ENCODE measurements at regions not wholly inside any gene's neighbourhood (a gene's known extent, or its start where the extent isn't known, plus 50 kb on each side); places are given as distances from the start of the nearest gene placed in this dataset.

- no peaks in the 10 kb centered on the region for H3K36me3 ChIP-seq (ENCODE audit: insufficient read depth, low read depth, low read length)
- no peaks in the 10 kb centered on the region for H3K9me3 ChIP-seq (ENCODE audit: insufficient read depth, low read depth, low read length)
- H3K27ac ChIP-seq (ENCODE audit: low read length): no peak overlapping the region
- H3K4me1 ChIP-seq (ENCODE audit: insufficient read depth, low read length): peaks cover 7% of the 10 kb centered on the region; the same call in 1 of the 2 replicates
- H3K9ac ChIP-seq (ENCODE audit: low read depth, low read length): no peak overlapping the region
- no peak overlapping the region for H3K4me3 ChIP-seq (ENCODE audit: low read length)
- H3K27me3 ChIP-seq (ENCODE audit: insufficient read depth, low read length): peaks cover 99% of the 10 kb centered on the region
These were observed 122.5 kb downstream of the TMEM174 start for GRCh38 chr5:73295447-73295846.

- Histone ChIP-seq H3K27me3 (ENCODE audit: insufficient read depth, low read length) (peaks cover 92% of the 10 kb centered on the region), H3K9ac (ENCODE audit: low read depth, low read length) (no peak overlapping the region), H3K4me3 (ENCODE audit: low read length) (no peak overlapping the region), H3K9me3 (ENCODE audit: insufficient read depth, low read depth, low read length) (no peaks in the 10 kb centered on the region), H3K36me3 (ENCODE audit: insufficient read depth, low read depth, low read length) (no peaks in the 10 kb centered on the region), H3K27ac (ENCODE audit: low read length) (no peak overlapping the region), H3K4me1 (ENCODE audit: insufficient read depth, low read length) (peaks cover 14% of the 10 kb centered on the region)
These were observed 119.9 kb downstream of the TMEM174 start for GRCh38 chr5:73292816-73293459.

DNA sequence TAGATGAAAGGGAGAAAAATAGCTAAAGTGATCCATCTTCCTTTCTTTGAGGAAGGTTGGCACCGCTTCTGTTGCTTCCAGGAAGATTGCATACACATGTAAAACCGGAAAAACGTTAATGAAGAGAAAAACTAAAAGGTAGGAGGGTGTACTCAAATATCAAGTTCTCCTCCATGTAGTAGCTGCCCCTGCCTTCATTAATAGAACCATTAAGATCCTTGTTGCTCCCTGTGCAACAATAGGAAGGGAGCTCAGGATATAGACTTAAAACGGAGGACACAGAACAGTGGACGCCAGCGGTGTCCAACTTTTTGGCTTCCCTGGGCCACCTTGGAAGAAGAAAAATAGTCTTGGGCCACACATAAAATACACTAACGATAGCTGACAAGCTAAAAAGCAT lies 118.9 kb downstream of the TMEM174 start:
- Histone ChIP-seq H3K4me3 (ENCODE audit: low read length) (no peak overlapping the region), H3K36me3 (ENCODE audit: insufficient read depth, low read depth, low read length) (no peaks in the 10 kb centered on the region), H3K27me3 (ENCODE audit: insufficient read depth, low read length) (peaks cover 82% of the 10 kb centered on the region), H3K9ac (ENCODE audit: low read depth, low read length) (no peak overlapping the region), H3K27ac (ENCODE audit: low read length) (no peak overlapping the region), H3K9me3 (ENCODE audit: insufficient read depth, low read depth, low read length) (no peaks in the 10 kb centered on the region), H3K4me1 (ENCODE audit: insufficient read depth, low read length) (peaks cover 14% of the 10 kb centered on the region)

GRCh38 chr5:73290242-73290641 lies 117.2 kb downstream of the TMEM174 start:
- peaks cover 66% of the 10 kb centered on the region for H3K27me3 ChIP-seq (ENCODE audit: insufficient read depth, low read length)
- peaks cover 14% of the 10 kb centered on the region for H3K4me1 ChIP-seq (ENCODE audit: insufficient read depth, low read length)
- H3K36me3 ChIP-seq (ENCODE audit: insufficient read depth, low read depth, low read length): no peaks in the 10 kb centered on the region
- H3K4me3 ChIP-seq (ENCODE audit: low read length): no peak overlapping the region
- no peaks in the 10 kb centered on the region for H3K9me3 ChIP-seq (ENCODE audit: insufficient read depth, low read depth, low read length)
- H3K27ac ChIP-seq (ENCODE audit: low read length): no peak overlapping the region
- no peak overlapping the region for H3K9ac ChIP-seq (ENCODE audit: low read depth, low read length)

GRCh38 chr5:73288803-73289720 lies 116.1 kb downstream of the TMEM174 start:
- no peak overlapping the region for H3K9ac ChIP-seq (ENCODE audit: low read depth, low read length)
- no peaks in the 10 kb centered on the region for H3K9me3 ChIP-seq (ENCODE audit: insufficient read depth, low read depth, low read length)
- no peaks in the 10 kb centered on the region for H3K36me3 ChIP-seq (ENCODE audit: insufficient read depth, low read depth, low read length)
- H3K4me3 ChIP-seq (ENCODE audit: low read length): peak overlapping the region; percentile 31
- peaks cover 54% of the 10 kb centered on the region for H3K27me3 ChIP-seq (ENCODE audit: insufficient read depth, low read length)
- H3K4me1 ChIP-seq (ENCODE audit: insufficient read depth, low read length): peaks cover 14% of the 10 kb centered on the region
- no peak overlapping the region for H3K27ac ChIP-seq (ENCODE audit: low read length)

GRCh38 chr5:73286896-73287295 lies 113.9 kb downstream of the TMEM174 start:
- Histone ChIP-seq H3K4me1 (ENCODE audit: insufficient read depth, low read length) (peaks cover 22% of the 10 kb centered on the region), H3K27me3 (ENCODE audit: insufficient read depth, low read length) (peaks cover 33% of the 10 kb centered on the region), H3K36me3 (ENCODE audit: insufficient read depth, low read depth, low read length) (no peaks in the 10 kb centered on the region), H3K27ac (ENCODE audit: low read length) (no peak overlapping the region), H3K9ac (ENCODE audit: low read depth, low read length) (no peak overlapping the region), H3K4me3 (ENCODE audit: low read length) (no peak overlapping the region), H3K9me3 (ENCODE audit: insufficient read depth, low read depth, low read length) (no peaks in the 10 kb centered on the region)

GRCh38 chr5:73284985-73285384 lies 112.0 kb downstream of the TMEM174 start:
- Histone ChIP-seq H3K9me3 (ENCODE audit: insufficient read depth, low read depth, low read length) (no peaks in the 10 kb centered on the region), H3K36me3 (ENCODE audit: insufficient read depth, low read depth, low read length) (no peaks in the 10 kb centered on the region), H3K4me3 (ENCODE audit: low read length) (no peak overlapping the region), H3K27me3 (ENCODE audit: insufficient read depth, low read length) (peaks cover 15% of the 10 kb centered on the region), H3K9ac (ENCODE audit: low read depth, low read length) (no peak overlapping the region), H3K4me1 (ENCODE audit: insufficient read depth, low read length) (peaks cover 27% of the 10 kb centered on the region), H3K27ac (ENCODE audit: low read length) (no peak overlapping the region)

GRCh38 chr5:73284220-73284795 lies 111.3 kb downstream of the TMEM174 start:
- Histone ChIP-seq H3K27me3 (ENCODE audit: insufficient read depth, low read length) (peaks cover 9% of the 10 kb centered on the region), H3K4me3 (ENCODE audit: low read length) (no peak overlapping the region), H3K27ac (ENCODE audit: low read length) (no peak overlapping the region), H3K36me3 (ENCODE audit: insufficient read depth, low read depth, low read length) (no peaks in the 10 kb centered on the region), H3K4me1 (ENCODE audit: insufficient read depth, low read length) (peaks cover 23% of the 10 kb centered on the region), H3K9ac (ENCODE audit: low read depth, low read length) (no peak overlapping the region), H3K9me3 (ENCODE audit: insufficient read depth, low read depth, low read length) (no peaks in the 10 kb centered on the region)

GRCh38 chr5:73282923-73283322 lies 109.9 kb downstream of the TMEM174 start:
- no peaks in the 10 kb centered on the region for H3K27me3 ChIP-seq (ENCODE audit: insufficient read depth, low read length)
- H3K27ac ChIP-seq (ENCODE audit: low read length): no peak overlapping the region
- H3K4me1 ChIP-seq (ENCODE audit: insufficient read depth, low read length): peaks cover 13% of the 10 kb centered on the region; the same call in 1 of the 2 replicates
- H3K36me3 ChIP-seq (ENCODE audit: insufficient read depth, low read depth, low read length): no peaks in the 10 kb centered on the region
- no peaks in the 10 kb centered on the region for H3K9me3 ChIP-seq (ENCODE audit: insufficient read depth, low read depth, low read length)
- no peak overlapping the region for H3K4me3 ChIP-seq (ENCODE audit: low read length)
- no peak overlapping the region for H3K9ac ChIP-seq (ENCODE audit: low read depth, low read length)

- no peaks in the 10 kb centered on the region for H3K9me3 ChIP-seq (ENCODE audit: insufficient read depth, low read depth, low read length)
- H3K27me3 ChIP-seq (ENCODE audit: insufficient read depth, low read length): no peaks in the 10 kb centered on the region
- H3K9ac ChIP-seq (ENCODE audit: low read depth, low read length): no peak overlapping the region
- no peak overlapping the region for H3K27ac ChIP-seq (ENCODE audit: low read length)
- H3K36me3 ChIP-seq (ENCODE audit: insufficient read depth, low read depth, low read length): no peaks in the 10 kb centered on the region
- H3K4me3 ChIP-seq (ENCODE audit: low read length): no peak overlapping the region
- H3K4me1 ChIP-seq (ENCODE audit: insufficient read depth, low read length): peaks cover 13% of the 10 kb centered on the region; the same call in 1 of the 2 replicates
These were observed 109.4 kb downstream of the TMEM174 start for GRCh38 chr5:73282383-73282782.

DNA sequence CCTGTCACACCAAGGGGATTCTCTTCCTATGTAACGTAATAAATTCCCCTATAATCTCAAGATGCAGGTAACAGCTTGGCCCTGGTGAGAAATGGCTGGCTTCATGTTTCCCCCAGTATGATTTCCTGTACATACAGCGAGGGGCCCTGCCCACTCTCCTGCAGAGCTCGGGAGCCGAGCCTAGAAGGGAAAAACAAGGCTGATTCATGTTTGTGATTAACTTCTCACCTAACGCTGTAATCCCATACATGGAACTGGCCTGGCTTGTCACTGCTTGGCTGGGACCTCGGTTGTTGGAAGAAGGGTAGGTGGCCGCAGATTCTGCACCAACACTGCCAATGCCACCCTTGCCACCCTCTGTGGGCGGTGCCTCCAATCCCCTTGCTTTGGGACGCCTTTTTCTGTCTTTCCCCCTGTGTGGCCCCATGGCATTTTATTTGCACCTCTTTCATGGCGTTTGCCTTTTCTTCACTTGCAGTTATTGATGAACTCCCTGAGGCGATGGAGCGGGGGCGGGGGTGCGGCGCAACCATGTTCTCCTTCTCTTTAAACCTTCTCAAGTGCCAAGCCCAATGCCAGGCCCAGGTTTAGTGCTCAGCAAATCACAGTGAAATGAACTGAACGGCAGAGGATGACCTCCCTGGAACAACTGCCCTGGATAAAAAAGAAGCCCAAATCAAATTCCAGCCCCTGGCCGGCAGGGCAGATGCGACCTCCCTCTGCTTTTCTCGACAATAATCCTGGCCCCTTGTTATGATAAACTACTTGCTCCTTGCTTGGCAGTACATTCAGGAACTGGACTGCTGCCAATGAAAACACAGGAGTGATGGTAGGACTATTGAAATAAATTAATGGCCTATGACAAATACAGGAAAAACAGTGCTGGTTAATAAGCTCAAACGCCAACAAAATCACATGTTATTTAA lies 108.1 kb downstream of the TMEM174 start:
- no peak overlapping the region for H3K4me3 ChIP-seq (ENCODE audit: low read length)
- H3K27ac ChIP-seq (ENCODE audit: low read length): no peak overlapping the region
- no peak overlapping the region for H3K9ac ChIP-seq (ENCODE audit: low read depth, low read length)
- H3K9me3 ChIP-seq (ENCODE audit: insufficient read depth, low read depth, low read length): no peaks in the 10 kb centered on the region
- H3K4me1 ChIP-seq (ENCODE audit: insufficient read depth, low read length): peaks cover 13% of the 10 kb centered on the region; the same call in 1 of the 2 replicates
- no peaks in the 10 kb centered on the region for H3K36me3 ChIP-seq (ENCODE audit: insufficient read depth, low read depth, low read length)
- no peaks in the 10 kb centered on the region for H3K27me3 ChIP-seq (ENCODE audit: insufficient read depth, low read length)

Measured in iPS-20b (cell line).